Keratinocyte (primary cell): ENCODE measurements at regions not wholly inside any gene's neighbourhood (a gene's known extent, or its start where the extent isn't known, plus 50 kb on each side); places are given as distances from the start of the nearest gene placed in this dataset.
A peak's percentile ranks its signal among the peaks of the same experiment; 100 is the strongest.

Experiments used
- DNase-seq: peaks from one replicate; pipeline ENCODE4 v3.0.0-alpha.2; 2011; ENCODE audit warnings: low read depth, missing footprints, low spot score
- FAIRE-seq: peaks from 2 replicates; lab custom pipeline; 2011; peaks lifted over from hg19 to GRCh38; lab: Jason Lieb, UNC
- H2AFZ ChIP-seq: 2 replicates; pipeline ENCODE4 v1.6.0; 2012; ENCODE audit warnings: low read length, control low read depth, inconsistent platforms; ENCODE audit not compliant: control insufficient read depth
- H3K27ac ChIP-seq: 2 replicates; pipeline ENCODE4 v1.5.1; 2011; ENCODE audit warnings: low read length; ENCODE audit not compliant: control insufficient read depth, insufficient read depth
- H3K27me3 ChIP-seq: 3 replicates; pipeline ENCODE4 v1.6.0; 2011; ENCODE audit warnings: low read length; ENCODE audit not compliant: control insufficient read depth, insufficient read depth; ENCODE audit errors: extremely low read depth
- H3K36me3 ChIP-seq, 2 experiments: 2 replicates in 1 of 2; 3 replicates in 1 of 2; pipeline ENCODE4 v1.5.1; 2011; ENCODE audit warnings: low read length in 2 of 2, mild to moderate bottlenecking in 1 of 2; ENCODE audit not compliant: control insufficient read depth in 2 of 2, insufficient read depth in 2 of 2; ENCODE audit errors: extremely low read depth in 1 of 2
- H3K4me1 ChIP-seq: 3 replicates; pipeline ENCODE4 v1.5.1; 2011; ENCODE audit warnings: low read length; ENCODE audit not compliant: control insufficient read depth, insufficient read depth; ENCODE audit errors: extremely low read depth
- H3K4me2 ChIP-seq: 3 replicates; pipeline ENCODE4 v1.6.0; 2011; ENCODE audit warnings: low read depth, low read length; ENCODE audit not compliant: control insufficient read depth, insufficient read depth; ENCODE audit errors: extremely low read depth
- H3K4me3 ChIP-seq, 3 experiments: fragments of 200-600 bp in 1 of 3; sonication (generic) in 1 of 3; 2 replicates in 2 of 3; 3 replicates in 1 of 3; pipeline ENCODE4 v1.5.1; 2011 to 2016; ENCODE audit warnings: low read length in 3 of 3, mild to moderate bottlenecking in 3 of 3, control low read depth in 2 of 3, inconsistent platforms in 1 of 3, low read depth in 1 of 3, mixed read lengths in 1 of 3, mixed run types in 1 of 3, moderate library complexity in 1 of 3; ENCODE audit not compliant: control insufficient read depth in 2 of 3, insufficient read depth in 2 of 3; ENCODE audit errors: extremely low read depth in 1 of 3
- H3K79me2 ChIP-seq: 2 replicates; pipeline ENCODE4 v1.6.0; 2012; ENCODE audit warnings: low read length; ENCODE audit not compliant: control insufficient read depth, insufficient read depth
- H3K9ac ChIP-seq: 3 replicates; pipeline ENCODE4 v1.6.0; 2011; ENCODE audit warnings: low read length; ENCODE audit not compliant: control insufficient read depth, insufficient read depth; ENCODE audit errors: extremely low read depth
- H3K9me1 ChIP-seq: 3 replicates; pipeline ENCODE4 v1.6.0; 2011; ENCODE audit warnings: low read length; ENCODE audit not compliant: control insufficient read depth, insufficient read depth; ENCODE audit errors: extremely low read depth
- H3K9me3 ChIP-seq: 2 replicates; pipeline ENCODE4 v1.5.1; 2012; ENCODE audit warnings: low read depth, low read length; ENCODE audit not compliant: control insufficient read depth
- H4K20me1 ChIP-seq: 3 replicates; pipeline ENCODE4 v1.6.0; 2011; ENCODE audit warnings: low read length; ENCODE audit not compliant: control insufficient read depth, insufficient read depth; ENCODE audit errors: extremely low read depth
- CTCF ChIP-seq, 3 experiments: IDR thresholded peaks in 1 of 3; conservative IDR thresholded peaks in 1 of 3; optimal IDR thresholded peaks in 1 of 3; 2 replicates in 2 of 3; 3 replicates in 1 of 3; pipeline versions ENCODE3 to v1.5.1; 2011; ENCODE audit warnings: low read length in 3 of 3, mild to moderate bottlenecking in 3 of 3, moderate library complexity in 2 of 3, control low read depth in 1 of 3, inconsistent platforms in 1 of 3; ENCODE audit not compliant: insufficient read depth in 2 of 3; ENCODE audit errors: extremely low read depth in 1 of 3
- EZH2 ChIP-seq: IDR thresholded peaks from one replicate; pipeline ENCODE4 v1.6.1; 2012; ENCODE audit warnings: inconsistent platforms, mild to moderate bottlenecking, low read length, moderate library complexity
- dilution Hi-C: fragments of 300-500 bp; cut with MboI; formaldehyde crosslinking; loops from one replicate; pipeline ENCODE4 v1.7.0; 2020; ENCODE audit warnings: low sequenced_read_pairs; ENCODE audit not compliant: extremely low pct_ligation_motif_present

GRCh38 chr4:104966349-104967033, 180.2 kb upstream of the TET2 start:
- peaks cover 19% of the 10 kb centered on the region for H3K4me1 ChIP-seq
- H3K9ac ChIP-seq: no peak overlapping the region
- H3K79me2 ChIP-seq: no peaks in the 10 kb centered on the region
- H2AFZ ChIP-seq: peak overlapping the region; percentile 74
- no peaks in the 10 kb centered on the region for H3K36me3 ChIP-seq
- no peaks in the 10 kb centered on the region for H3K27me3 ChIP-seq
- DNase-seq (no peak), FAIRE-seq (peak; percentile 93)
- TF ChIP-seq CTCF (optimal IDR thresholded peaks at IDR 0.05 in 1 of 3, IDR thresholded peaks at IDR 0.05 in 1 of 3, conservative IDR thresholded peaks at IDR 0.05 in 1 of 3; ENCODE audit: extremely low read depth in 1 of 3, insufficient read depth in 2 of 3, low read length in 3 of 3): no peak
- no peak for TF ChIP-seq EZH2
- dilution Hi-C loops: no loop called here
- H3K9me1 ChIP-seq: no peaks in the 10 kb centered on the region
- H3K27ac ChIP-seq: peak overlapping the region; percentile 52
- H4K20me1 ChIP-seq: no peaks in the 10 kb centered on the region
- peak overlapping the region; percentile 76 for H3K4me2 ChIP-seq
- H3K4me3 ChIP-seq: peak overlapping the region in 2 of 3 experiments; percentile 15 to 43
- H3K9me3 ChIP-seq: no peaks in the 10 kb centered on the region

- dilution Hi-C loops: no loop called here
- peak overlapping the region; percentile 74 for H2AFZ ChIP-seq
- DNase-seq: no peak
These were observed 179.7 kb upstream of the TET2 start for GRCh38 chr4:104967034-104967401.

More at GRCh38 chr4:104967034-104967401, 179.7 kb upstream of the TET2 start:
- Histone ChIP-seq H4K20me1 (no peaks in the 10 kb centered on the region), H3K27me3 (no peaks in the 10 kb centered on the region), H3K9me3 (no peaks in the 10 kb centered on the region), H3K4me3 (peak overlapping the region in 2 of 3 experiments; percentile 15 to 43), H3K9ac (no peak overlapping the region), H3K79me2 (no peaks in the 10 kb centered on the region), H3K9me1 (no peaks in the 10 kb centered on the region), H3K36me3 (no peaks in the 10 kb centered on the region), H3K4me1 (peaks cover 22% of the 10 kb centered on the region), H3K4me2 (peak overlapping the region; percentile 76), H3K27ac (peak overlapping the region; percentile 52)
- FAIRE-seq: peak; percentile 75
- TF ChIP-seq EZH2 (no peak), CTCF (optimal IDR thresholded peaks at IDR 0.05 in 1 of 3, IDR thresholded peaks at IDR 0.05 in 1 of 3, conservative IDR thresholded peaks at IDR 0.05 in 1 of 3; ENCODE audit: extremely low read depth in 1 of 3, insufficient read depth in 2 of 3, low read length in 3 of 3) (no peak)
